SK-N-SH (cell line): ENCODE measurements at regions not wholly inside any gene's neighbourhood (a gene's known extent, or its start where the extent isn't known, plus 50 kb on each side); places are given as distances from the start of the nearest gene placed in this dataset.

ENCODE experiments used
- CTCF ChIA-PET: fragments of 300-600, 350-600 bp; formaldehyde crosslinking; extraction: SDS; loops from one replicate; lab custom pipeline; 2021; lab: Yijun Ruan, JAX
- POLR2A ChIA-PET: fragments of 350-600 bp; sonication (Branson Sonifier 250); formaldehyde crosslinking; extraction: SDS; loops from one replicate; lab custom pipeline; 2020; ENCODE audit warnings: antibody characterized with exemption, inconsistent platforms; lab: Yijun Ruan, JAX
- DNase-seq: peaks from one replicate; pipeline ENCODE4 v3.0.0; 2012
- H2AFZ ChIP-seq: fragments of 200-600 bp; sonication (generic); 2 replicates; pipeline ENCODE4 v1.8.1; 2016; ENCODE audit warnings: antibody characterized with exemption, mild to moderate bottlenecking, low read depth
- H3F3A ChIP-seq: fragments of 200-600 bp; sonication (generic); replicated peaks from 2 replicates; pipeline ENCODE3; 2016; ENCODE audit warnings: antibody characterized with exemption, mild to moderate bottlenecking; ENCODE audit not compliant: insufficient read depth
- H3K27ac ChIP-seq, 2 experiments: fragments of 200-500 bp in 1 of 2; fragments of 200-600 bp in 1 of 2; sonication (Bioruptor generic) in 1 of 2; sonication (generic), shearing (Covaris generic) in 1 of 2; 2 replicates each; pipeline versions ENCODE4 v1.5.1 to v1.6.1; 2014 to 2016; ENCODE audit warnings: low read depth in 2 of 2, inconsistent platforms in 1 of 2, low read length in 1 of 2, mild to moderate bottlenecking in 1 of 2, mixed read lengths in 1 of 2
- H3K27me3 ChIP-seq: fragments of 200-600 bp; sonication (generic), shearing (Covaris generic); 2 replicates; pipeline ENCODE4 v1.6.1; 2016; ENCODE audit warnings: mixed run types; ENCODE audit not compliant: insufficient read depth
- H3K36me3 ChIP-seq, 2 experiments: fragments of 200-500 bp in 1 of 2; fragments of 200-600 bp in 1 of 2; sonication (Bioruptor generic) in 1 of 2; sonication (generic) in 1 of 2; replicated peaks in 1 of 2; 2 replicates each; pipeline versions ENCODE3 to v1.5.1; 2014 to 2016; ENCODE audit warnings: low read length in 1 of 2, mild to moderate bottlenecking in 1 of 2; ENCODE audit not compliant: insufficient read depth in 2 of 2, control insufficient read depth in 1 of 2
- H3K4me1 ChIP-seq, 2 experiments: fragments of 200-500 bp in 1 of 2; fragments of 200-600 bp in 1 of 2; sonication (Bioruptor generic) in 1 of 2; sonication (generic), shearing (Covaris generic) in 1 of 2; 2 replicates each; pipeline versions ENCODE4 v1.5.1 to v1.6.1; 2014 to 2016; ENCODE audit warnings: low read depth in 1 of 2, low read length in 1 of 2, mixed run types in 1 of 2; ENCODE audit not compliant: insufficient read depth in 2 of 2, control insufficient read depth in 1 of 2
- H3K4me2 ChIP-seq: fragments of 200-600 bp; sonication (generic), shearing (Covaris generic); 2 replicates; pipeline ENCODE4 v1.6.1; 2017; ENCODE audit warnings: mixed run types
- H3K4me3 ChIP-seq, 2 experiments: fragments of 200-500 bp in 1 of 2; fragments of 200-600 bp in 1 of 2; sonication (Bioruptor generic) in 1 of 2; sonication (generic), shearing (Covaris generic) in 1 of 2; 2 replicates each; pipeline versions ENCODE4 v1.5.1 to v1.8.1; 2014 to 2016; ENCODE audit warnings: low read depth in 2 of 2, inconsistent platforms in 1 of 2, low read length in 1 of 2, mild to moderate bottlenecking in 1 of 2, mixed read lengths in 1 of 2, moderate library complexity in 1 of 2
- H3K79me2 ChIP-seq: fragments of 200-600 bp; sonication (generic); 2 replicates; pipeline ENCODE4 v1.8.1; 2017; ENCODE audit warnings: mild to moderate bottlenecking; ENCODE audit not compliant: insufficient read depth
- H3K9ac ChIP-seq: fragments of 200-600 bp; sonication (generic); 2 replicates; pipeline ENCODE4 v1.6.1; 2017; ENCODE audit warnings: mixed run types
- H3K9me2 ChIP-seq: fragments of 200-600 bp; sonication (generic); 2 replicates; pipeline ENCODE4 v1.6.1; 2017; ENCODE audit warnings: mixed run types
- H3K9me3 ChIP-seq: fragments of 200-600 bp; sonication (generic); 2 replicates; pipeline ENCODE4 v1.6.1; 2017; ENCODE audit warnings: mixed run types, mild to moderate bottlenecking, moderate library complexity
- H4K20me1 ChIP-seq: fragments of 200-600 bp; sonication (generic); 2 replicates; pipeline ENCODE4 v1.6.1; 2017; ENCODE audit warnings: mild to moderate bottlenecking, mixed run types; ENCODE audit not compliant: insufficient read depth
- EP300 ChIP-seq, 2 experiments: IDR thresholded peaks; 2 replicates each; pipeline versions ENCODE4 v1.4.0 to v1.6.1; 2012; ENCODE audit warnings: borderline replicate concordance in 1 of 2, low read depth in 1 of 2, low read length in 1 of 2
- EZH2phosphoT487 ChIP-seq: fragments of 200-600 bp; sonication (generic); IDR thresholded peaks from 2 replicates; pipeline ENCODE4 v1.6.1; 2017; ENCODE audit warnings: low read depth, mixed run types, mild to moderate bottlenecking, antibody characterized with exemption, moderate library complexity, borderline replicate concordance
- FOSL2 ChIP-seq: IDR thresholded peaks from 2 replicates; pipeline ENCODE4 v1.4.0; 2012; ENCODE audit warnings: low read depth, mild to moderate bottlenecking, moderate library complexity, borderline replicate concordance
- FOXJ3 ChIP-seq: sonication (generic); formaldehyde crosslinking; IDR thresholded peaks from 2 replicates; pipeline ENCODE4 v1.5.1; 2020; ENCODE audit warnings: mild to moderate bottlenecking, missing genetic modification reagents
- FOXM1 ChIP-seq: IDR thresholded peaks from 2 replicates; pipeline ENCODE4 v1.4.0; 2012; ENCODE audit warnings: low read depth, mild to moderate bottlenecking
- GABPA ChIP-seq: IDR thresholded peaks from 2 replicates; pipeline ENCODE4 v1.4.0; 2012; ENCODE audit warnings: low read depth, mild to moderate bottlenecking
- GATA2 ChIP-seq: sonication (generic); formaldehyde crosslinking; IDR thresholded peaks from 2 replicates; pipeline ENCODE4 v1.5.0; 2020; ENCODE audit warnings: mild to moderate bottlenecking, missing genetic modification reagents
- JUND ChIP-seq: IDR thresholded peaks from 2 replicates; pipeline ENCODE4 v1.4.0; 2012
- MAX ChIP-seq: IDR thresholded peaks from 2 replicates; pipeline ENCODE4 v1.4.0; 2012; ENCODE audit warnings: low read depth
- NFIC ChIP-seq: IDR thresholded peaks from 2 replicates; pipeline ENCODE4 v1.4.0; 2012; ENCODE audit warnings: borderline replicate concordance
- PBX3 ChIP-seq: IDR thresholded peaks from 2 replicates; pipeline ENCODE4; 2012
- POLR2AphosphoS5 ChIP-seq: IDR thresholded peaks from 2 replicates; pipeline ENCODE4 v1.6.1; 2012; ENCODE audit warnings: low read depth, low read length
- RAD21 ChIP-seq: IDR thresholded peaks from 2 replicates; pipeline ENCODE4 v1.6.1; 2012; ENCODE audit warnings: mild to moderate bottlenecking, low read length
- RCOR1 ChIP-seq: fragments of 150-350 bp; IDR thresholded peaks from 2 replicates; pipeline ENCODE4 v1.6.1; 2017; ENCODE audit warnings: antibody characterized with exemption, low read length
- TAF1 ChIP-seq: IDR thresholded peaks from 2 replicates; pipeline ENCODE4 v1.6.1; 2012; ENCODE audit warnings: low read depth, mild to moderate bottlenecking, low read length, moderate library complexity, borderline replicate concordance
- TCF12 ChIP-seq: IDR thresholded peaks from 2 replicates; pipeline ENCODE4 v1.4.0; 2012
- TEAD4 ChIP-seq: IDR thresholded peaks from 2 replicates; pipeline ENCODE4 v1.4.0; 2012; ENCODE audit warnings: mild to moderate bottlenecking, borderline replicate concordance; ENCODE audit not compliant: insufficient read depth
- USF2 ChIP-seq: fragments of 150-350 bp; IDR thresholded peaks from 2 replicates; pipeline ENCODE4 v1.6.1; 2017; ENCODE audit warnings: antibody characterized with exemption, low read length, low read depth, borderline replicate concordance
- YY1 ChIP-seq: IDR thresholded peaks from 2 replicates; pipeline ENCODE4 v1.4.0; 2012; ENCODE audit warnings: low read depth, mild to moderate bottlenecking
- WGBS: methylation state at CpG from one replicate; pipeline ENCODE4 v1.1.6; 2017; ENCODE audit warnings: low lambda C conversion rate; 5-methylcytosine and 5-hydroxymethylcytosine counted together

GRCh38 chr10:65377687-65378086 lies 1548.1 kb upstream of the LRRTM3 start:
- no peak overlapping the region; the same call in 1 of the 2 replicates for H2AFZ ChIP-seq
- no peak for DNase-seq
- POLR2A ChIA-PET = no interaction called here
- CTCF ChIA-PET = no interaction called here
- H3K4me2 ChIP-seq = no peak overlapping the region
- no peak for TF ChIP-seq YY1
- no peak for TF ChIP-seq TEAD4
- TF ChIP-seq EP300 (IDR thresholded peaks at IDR 0.05; ENCODE audit: borderline replicate concordance in 1 of 2, low read depth in 1 of 2, low read length in 1 of 2) = no peak
- no peak for TF ChIP-seq RCOR1
- no peak for TF ChIP-seq GABPA
- no peak for TF ChIP-seq EZH2phosphoT487
- no peak for TF ChIP-seq USF2
- TF ChIP-seq MAX = no peak
- TF ChIP-seq FOXM1 = no peak
- no peak for TF ChIP-seq TAF1
- no peak for TF ChIP-seq POLR2AphosphoS5
- TF ChIP-seq NFIC = no peak
- no peak for TF ChIP-seq RAD21
- no peak for TF ChIP-seq GATA2 (CRISPR knock-in tag)
- H3K27ac ChIP-seq = no peak overlapping the region
- H3K9me2 ChIP-seq = no peaks in the 10 kb centered on the region
- H3K27me3 ChIP-seq = no peaks in the 10 kb centered on the region
- H4K20me1 ChIP-seq = no peaks in the 10 kb centered on the region
- no peaks in the 10 kb centered on the region for H3F3A ChIP-seq
- no peaks in the 10 kb centered on the region for H3K4me1 ChIP-seq
- no peak overlapping the region for H3K9ac ChIP-seq
- H3K36me3 ChIP-seq = no peaks in the 10 kb centered on the region
- H3K79me2 ChIP-seq = no peaks in the 10 kb centered on the region
- no peaks in the 10 kb centered on the region for H3K9me3 ChIP-seq
- H3K4me3 ChIP-seq = no peak overlapping the region
- 42% methylated on average over 1 of the region's 1 CpG for WGBS

GRCh38 chr10:65394502-65395297 lies 1531.1 kb upstream of the LRRTM3 start:
- no peak overlapping the region for H3K4me3 ChIP-seq
- no peaks in the 10 kb centered on the region for H3K27me3 ChIP-seq
- no peaks in the 10 kb centered on the region for H3K9me3 ChIP-seq
- no peaks in the 10 kb centered on the region for H3K36me3 ChIP-seq
- TF ChIP-seq TCF12 (0 out of 2 replicates have a peak, but pooled peaks have one; percentile 15), FOXJ3 (no peak), PBX3 (peak; percentile 43), JUND (peak; percentile 58), FOSL2 (peak; percentile 77), USF2 (no peak)
- TF ChIP-seq, all 33 proteins: peak for 4
- no peaks in the 10 kb centered on the region; a peak in 1 of 4 replicates for H3K4me1 ChIP-seq
- POLR2A ChIA-PET = no interaction called here
- CTCF ChIA-PET = interaction anchor here (1.1 kb wide), 1 partner anchor 12 kb away, joined by 3 read pairs; no protein-coding TSS in a partner anchor
- H3K9me2 ChIP-seq = no peaks in the 10 kb centered on the region
- no peaks in the 10 kb centered on the region for H4K20me1 ChIP-seq
- no peaks in the 10 kb centered on the region for H3K79me2 ChIP-seq
- H3K4me2 ChIP-seq = peak overlapping the region; percentile 36; the same call in 1 of the 2 replicates
- peak overlapping the region; percentile 25; the same call in 1 of the 2 replicates for H2AFZ ChIP-seq
- H3K9ac ChIP-seq = peak overlapping the region; percentile 9; the same call in 1 of the 2 replicates
- H3F3A ChIP-seq = peaks cover 19% of the 10 kb centered on the region
- peak overlapping the region; percentile 43 to 71; a peak in 3 of 4 replicates for H3K27ac ChIP-seq
- WGBS = 23% methylated on average over 2 of the region's 2 CpGs
- no peak for DNase-seq
